ENCODE measurements at regions not wholly inside any gene's neighbourhood (a gene's known extent, or its start where the extent isn't known, plus 50 kb on each side); places are given as distances from the start of the nearest gene placed in this dataset.

GRCh38 chr6:156242206-156242605, 535.0 kb upstream of the ARID1B start:
- no peak overlapping the region for H3K9ac ChIP-seq (ENCODE audit: low read length)
- TF ChIP-seq EZH2 (IDR thresholded peaks at IDR 0.05) (no peak), POLR2A (IDR thresholded peaks at IDR 0.05; ENCODE audit: borderline replicate concordance, extremely low read depth, insufficient read depth, insufficient read length) (no peak), EGR1 (IDR thresholded peaks at IDR 0.05; ENCODE audit: low read depth) (no peak), ELF1 (IDR thresholded peaks at IDR 0.05; ENCODE audit: borderline replicate concordance, low read depth) (no peak), CEBPB (IDR thresholded peaks at IDR 0.05; ENCODE audit: low read depth) (no peak), ZNF274 (IDR thresholded peaks at IDR 0.05; ENCODE audit: low read depth, low read length) (no peak), EZH2phosphoT487 (IDR thresholded peaks at IDR 0.05; ENCODE audit: borderline replicate concordance) (no peak), FOSL1 (IDR thresholded peaks at IDR 0.05; ENCODE audit: low read depth) (no peak), JUND (IDR thresholded peaks at IDR 0.05) (no peak), SRF (IDR thresholded peaks at IDR 0.05; ENCODE audit: low read depth) (no peak), REST (IDR thresholded peaks at IDR 0.05; ENCODE audit: low read depth) (no peak), POLR2AphosphoS5 (IDR thresholded peaks at IDR 0.05; ENCODE audit: low read depth, low read length) (no peak), CTCF (IDR thresholded peaks at IDR 0.05 in 2 of 3, conservative IDR thresholded peaks at IDR 0.05 in 1 of 3; ENCODE audit: borderline replicate concordance in 1 of 3, insufficient read depth in 1 of 3, low read depth in 2 of 3, low read length in 2 of 3) (no peak), ATF3 (IDR thresholded peaks at IDR 0.05) (no peak), CBX3 (IDR thresholded peaks at IDR 0.05; ENCODE audit: low read depth) (no peak), SP1 (IDR thresholded peaks at IDR 0.05; ENCODE audit: low read depth) (no peak), ZFX (IDR thresholded peaks at IDR 0.05) (no peak)
- no peak overlapping the region for H2AFZ ChIP-seq (ENCODE audit: low read depth, low read length, poor library complexity, severe bottlenecking)
- ChIA-PET CTCF (no interaction called here), RAD21 (ENCODE audit: low non-redundant PET in 1 of 2, low total read pairs in 2 of 2, uncharacterized antibody in 2 of 2, unreplicated experiment in 2 of 2) (no interaction called here), POLR2A (no interaction called here)
- H3K9me2 ChIP-seq (ENCODE audit: insufficient read depth) = no peaks in the 10 kb centered on the region
- DNase-seq (ENCODE audit: low read depth, low spot score) = no peak
- no peaks in the 10 kb centered on the region for H3K79me2 ChIP-seq (ENCODE audit: insufficient read depth, low read length)
- no TSS peak for BruUV-seq (replicated peaks)
- H3K36me3 ChIP-seq (ENCODE audit: control insufficient read depth in 1 of 2, insufficient read depth in 2 of 2, low read length in 2 of 2) = no peaks in the 10 kb centered on the region
- no peaks in the 10 kb centered on the region for H4K20me1 ChIP-seq (ENCODE audit: insufficient read depth)
- ATAC-seq = no peak
- intact Hi-C loops (cut with micrococcal nuclease) = no loop called here
- no peak overlapping the region for H3K27ac ChIP-seq (ENCODE audit: low read depth, low read length)
- H3K27me3 ChIP-seq (ENCODE audit: insufficient read depth, low read length) = no peaks in the 10 kb centered on the region
- no peak overlapping the region for H3K4me3 ChIP-seq (replicated peaks in 1 of 2; ENCODE audit: low read depth in 1 of 2, low read length in 2 of 2)
- H3K9me3 ChIP-seq (ENCODE audit: control insufficient read depth in 1 of 2, insufficient read depth in 1 of 2, low read depth in 1 of 2, low read length in 2 of 2) = no peaks in the 10 kb centered on the region
- H3K4me1 ChIP-seq (ENCODE audit: control insufficient read depth in 1 of 2, insufficient read depth in 2 of 2, low read length in 2 of 2) = no peaks in the 10 kb centered on the region
- H3K4me2 ChIP-seq (ENCODE audit: low read length) = no peak overlapping the region
